BLaER1 (cell line): ENCODE measurements at regions not wholly inside any gene's neighbourhood (a gene's known extent, or its start where the extent isn't known, plus 50 kb on each side); places are given as distances from the start of the nearest gene placed in this dataset.

Source experiments
- H3K27ac ChIP-seq: shearing (Covaris generic); formaldehyde crosslinking; 2 replicates; pipeline ENCODE4 v1.8.1; 2022
- H3K27me3 ChIP-seq: shearing (Covaris generic); formaldehyde crosslinking; 2 replicates; pipeline ENCODE4 v1.8.1; 2022
- H3K36me3 ChIP-seq: shearing (Covaris generic); formaldehyde crosslinking; 2 replicates; pipeline ENCODE4 v1.8.1; 2022
- H3K4me1 ChIP-seq: shearing (Covaris generic); formaldehyde crosslinking; 2 replicates; pipeline ENCODE4 v1.8.1; 2022
- H3K4me2 ChIP-seq: shearing (Covaris generic); formaldehyde crosslinking; 2 replicates; pipeline ENCODE4 v1.8.1; 2022
- H3K4me3 ChIP-seq: shearing (Covaris generic); formaldehyde crosslinking; 2 replicates; pipeline ENCODE4 v1.8.1; 2022
- H3K9ac ChIP-seq: shearing (Covaris generic); formaldehyde crosslinking; 2 replicates; pipeline ENCODE4 v1.8.1; 2022
- H3K9me3 ChIP-seq: shearing (Covaris generic); formaldehyde crosslinking; 2 replicates; pipeline ENCODE4 v1.8.1; 2022
- H4K20me1 ChIP-seq: shearing (Covaris generic); formaldehyde crosslinking; 2 replicates; pipeline ENCODE4 v1.8.1; 2022
- Cebpa-rat ChIP-seq: shearing (Covaris generic); IDR thresholded peaks from 2 replicates; pipeline ENCODE4 v1.8.1; 2022

DNA sequence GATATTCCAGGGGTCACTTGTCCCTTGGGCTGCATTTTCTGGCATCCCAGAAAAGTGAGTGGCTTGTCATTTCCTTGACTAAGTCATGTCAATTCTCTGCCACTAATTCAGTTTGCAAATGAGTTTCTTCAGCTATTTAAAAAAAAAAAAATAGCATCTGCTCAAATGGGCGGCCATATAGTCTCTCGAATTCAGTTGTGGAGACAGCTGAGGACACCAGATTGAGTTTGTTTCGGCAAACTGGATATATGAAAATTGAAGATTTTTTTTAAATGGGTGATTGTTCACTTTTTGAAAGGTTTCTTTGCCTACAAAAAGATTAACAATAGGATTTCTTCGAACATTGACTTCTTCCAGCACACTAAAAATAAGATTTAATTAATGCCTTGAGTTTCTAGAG is 96.3 kb upstream of the TIAM2 start:
- TF ChIP-seq Cebpa-rat = no peak

DNA sequence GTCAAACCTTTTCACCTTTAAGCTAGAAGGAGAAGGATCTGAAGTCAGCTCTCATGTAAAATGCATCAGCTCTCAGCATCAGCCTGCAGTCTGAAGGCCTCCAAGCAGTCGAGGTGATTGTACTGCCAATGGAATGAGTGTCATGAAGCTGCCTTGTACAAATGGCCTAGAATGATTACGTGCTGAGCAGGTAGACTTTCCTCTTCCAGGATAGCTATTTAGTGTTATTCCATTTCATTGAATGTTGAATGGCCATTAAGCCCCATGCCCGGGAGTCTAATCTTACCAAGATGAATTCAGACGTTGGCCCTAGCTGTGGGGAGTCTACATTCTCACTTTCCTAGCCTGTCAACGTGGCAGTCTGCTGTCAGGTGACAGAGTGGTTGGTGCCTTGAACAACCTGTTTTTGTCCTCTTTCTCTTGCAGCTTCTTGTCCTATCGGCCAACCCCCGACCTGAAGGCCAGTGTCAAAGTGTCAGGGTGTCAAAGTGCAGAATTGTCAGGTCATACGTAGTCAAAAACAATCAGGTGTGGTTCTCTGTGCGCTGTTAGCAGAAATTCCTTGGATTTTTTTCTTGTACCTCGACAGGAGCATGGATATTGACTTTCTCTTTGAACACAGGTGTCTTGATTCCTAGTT is 95.2 kb upstream of the TIAM2 start:
- Histone ChIP-seq H3K27ac (no peak overlapping the region), H3K4me2 (no peak overlapping the region), H3K9ac (no peak overlapping the region), H3K9me3 (no peaks in the 10 kb centered on the region), H4K20me1 (no peaks in the 10 kb centered on the region), H3K27me3 (no peaks in the 10 kb centered on the region), H3K4me3 (no peak overlapping the region), H3K4me1 (no peaks in the 10 kb centered on the region), H3K36me3 (peaks cover 19% of the 10 kb centered on the region; the same call in 1 of the 2 replicates)
- TF ChIP-seq Cebpa-rat = no peak

More for the DNA sequence above, 96.3 kb upstream of the TIAM2 start:
- Histone ChIP-seq H3K27ac (no peak overlapping the region), H3K9ac (no peak overlapping the region), H4K20me1 (no peaks in the 10 kb centered on the region), H3K4me2 (no peak overlapping the region), H3K4me1 (no peaks in the 10 kb centered on the region), H3K9me3 (no peaks in the 10 kb centered on the region), H3K4me3 (no peak overlapping the region), H3K27me3 (no peaks in the 10 kb centered on the region), H3K36me3 (peaks cover 19% of the 10 kb centered on the region; the same call in 1 of the 2 replicates)

DNA sequence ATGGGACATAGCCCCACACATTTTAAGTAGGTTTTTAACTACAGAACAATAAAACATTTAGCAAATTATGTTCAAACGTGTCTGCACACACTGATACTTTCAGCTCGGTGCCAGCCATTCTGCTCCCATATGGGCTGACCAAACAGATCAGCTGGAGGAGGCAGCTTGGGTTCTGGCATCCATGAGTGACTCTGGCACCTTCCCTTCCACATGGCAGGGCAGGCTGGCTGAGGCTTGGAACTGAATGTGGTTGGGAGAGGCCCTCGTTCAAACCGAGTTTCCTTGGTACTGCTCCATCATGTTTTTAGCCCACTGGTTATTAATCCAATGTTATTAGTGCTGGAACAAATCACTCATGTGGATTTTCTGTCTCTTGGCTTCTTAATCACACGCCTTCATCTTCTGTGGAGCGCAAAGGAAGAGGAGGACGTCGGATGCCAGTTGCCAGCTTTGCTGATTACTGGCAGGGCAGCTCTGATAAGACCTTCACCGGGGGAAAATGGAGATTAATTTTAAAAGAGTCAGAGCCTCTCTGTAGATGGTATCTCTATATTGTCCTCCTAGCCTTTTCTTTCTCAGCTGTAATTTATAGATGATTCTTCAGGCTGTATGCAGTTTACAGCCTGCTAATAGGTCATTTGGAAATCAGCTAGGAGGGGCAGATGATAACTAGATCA is 93.1 kb upstream of the TIAM2 start:
- Histone ChIP-seq H3K4me2 (no peak overlapping the region), H3K4me1 (no peaks in the 10 kb centered on the region), H3K27ac (no peak overlapping the region), H3K4me3 (no peak overlapping the region), H3K36me3 (peaks cover 14% of the 10 kb centered on the region; the same call in 1 of the 2 replicates), H3K27me3 (no peaks in the 10 kb centered on the region), H3K9ac (no peak overlapping the region), H4K20me1 (no peaks in the 10 kb centered on the region), H3K9me3 (no peaks in the 10 kb centered on the region)
- TF ChIP-seq Cebpa-rat = no peak

DNA sequence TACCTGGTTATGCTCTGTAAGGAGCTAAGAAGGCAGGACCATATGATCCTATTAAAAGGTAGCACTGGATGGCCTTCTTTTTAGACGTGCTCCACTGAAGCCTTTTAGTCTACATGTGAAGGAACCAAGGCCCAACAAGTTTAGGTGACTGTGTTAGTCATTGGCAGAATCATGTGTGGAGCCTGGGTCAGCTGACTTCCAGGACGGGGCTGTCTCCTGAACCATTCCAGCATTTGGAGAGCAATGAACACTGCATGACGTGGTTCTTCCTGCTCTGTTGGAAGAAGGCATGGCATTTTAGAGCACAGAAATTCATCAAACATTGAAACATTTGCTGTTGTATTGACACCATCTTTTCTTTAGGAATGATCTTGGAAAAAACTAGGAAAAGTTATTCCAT is 87.8 kb upstream of the TIAM2 start:
- Histone ChIP-seq H3K27ac (no peak overlapping the region), H3K4me3 (no peak overlapping the region), H3K4me2 (no peak overlapping the region), H3K27me3 (no peaks in the 10 kb centered on the region), H3K9me3 (no peaks in the 10 kb centered on the region), H4K20me1 (no peaks in the 10 kb centered on the region), H3K4me1 (no peaks in the 10 kb centered on the region), H3K36me3 (peaks cover 14% of the 10 kb centered on the region; the same call in 1 of the 2 replicates), H3K9ac (no peak overlapping the region)
- TF ChIP-seq Cebpa-rat = no peak

DNA sequence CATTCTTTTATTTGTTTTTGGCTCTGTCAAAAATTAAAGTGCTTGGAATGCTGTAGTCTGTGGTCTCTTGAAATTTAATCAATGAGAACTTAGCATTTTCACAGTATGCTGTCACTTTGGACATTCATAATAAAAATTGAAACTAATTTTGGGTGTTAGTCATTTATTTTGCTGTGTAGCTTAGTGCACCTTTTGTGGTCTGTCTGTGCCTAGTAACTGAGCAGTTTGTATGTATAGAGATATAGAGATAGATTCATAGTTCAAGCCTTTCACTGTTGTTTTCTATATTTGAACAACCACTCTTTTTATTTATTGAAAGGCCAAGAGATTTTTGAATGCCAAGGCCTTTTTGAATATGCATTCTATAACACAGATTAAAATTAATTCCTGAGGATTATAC is 86.4 kb upstream of the TIAM2 start:
- H3K9ac ChIP-seq = no peak overlapping the region
- H3K4me3 ChIP-seq = no peak overlapping the region
- H3K9me3 ChIP-seq = no peaks in the 10 kb centered on the region
- no peak overlapping the region for H3K4me2 ChIP-seq
- TF ChIP-seq Cebpa-rat = no peak
- H3K27ac ChIP-seq = no peak overlapping the region
- H3K4me1 ChIP-seq = no peaks in the 10 kb centered on the region
- peaks cover 9% of the 10 kb centered on the region; the same call in 1 of the 2 replicates for H3K36me3 ChIP-seq
- H4K20me1 ChIP-seq = no peaks in the 10 kb centered on the region
- H3K27me3 ChIP-seq = no peaks in the 10 kb centered on the region

DNA sequence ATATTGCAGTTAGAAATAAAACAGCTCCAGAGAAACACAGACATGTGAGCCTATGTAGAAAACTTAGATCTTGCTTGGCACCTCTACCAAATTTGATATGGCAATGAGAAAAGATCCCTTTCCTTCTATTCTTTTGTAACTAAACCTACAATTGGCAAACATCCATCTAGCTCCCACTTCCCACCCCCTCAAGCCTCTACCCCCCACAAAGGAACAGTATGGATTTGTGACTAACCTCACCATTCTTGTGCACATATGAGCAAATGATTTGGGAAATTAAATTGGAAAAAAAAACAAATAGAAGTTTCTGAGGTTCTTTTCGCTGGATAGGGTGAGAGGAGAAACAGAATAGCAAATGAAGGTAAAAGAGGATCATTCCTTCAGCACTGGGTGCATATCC is 85.8 kb upstream of the TIAM2 start:
- Histone ChIP-seq H3K9ac (no peak overlapping the region), H3K27ac (no peak overlapping the region)
- no peak for TF ChIP-seq Cebpa-rat

DNA sequence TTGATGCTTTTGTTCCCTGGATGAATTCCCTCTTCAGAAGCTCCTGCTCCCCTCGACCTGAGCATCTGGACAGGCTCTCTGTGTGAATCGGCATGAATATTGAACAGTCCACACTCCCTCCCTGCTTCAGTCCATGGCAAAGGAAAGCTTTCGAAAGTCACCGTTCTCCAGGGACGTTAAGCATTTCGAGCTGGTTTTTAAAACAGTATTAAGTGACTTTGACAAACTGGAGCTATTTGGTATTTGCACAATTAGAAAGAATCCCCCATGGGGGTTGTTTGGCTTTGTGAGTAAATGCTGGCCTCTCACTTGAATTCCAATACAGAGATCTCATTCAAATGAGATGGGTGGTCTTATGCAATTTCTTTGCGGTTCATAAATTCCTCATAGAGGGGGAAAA is 85.3 kb upstream of the TIAM2 start:
- no peaks in the 10 kb centered on the region for H4K20me1 ChIP-seq
- H3K27me3 ChIP-seq = no peaks in the 10 kb centered on the region
- H3K4me1 ChIP-seq = no peaks in the 10 kb centered on the region
- no peak overlapping the region for H3K9ac ChIP-seq
- H3K9me3 ChIP-seq = no peaks in the 10 kb centered on the region
- H3K36me3 ChIP-seq = peaks cover 9% of the 10 kb centered on the region; the same call in 1 of the 2 replicates
- no peak overlapping the region for H3K4me2 ChIP-seq
- H3K4me3 ChIP-seq = no peak overlapping the region
- no peak for TF ChIP-seq Cebpa-rat
- no peak overlapping the region for H3K27ac ChIP-seq

More for the DNA sequence above, 85.8 kb upstream of the TIAM2 start:
- H3K9me3 ChIP-seq = no peaks in the 10 kb centered on the region
- no peaks in the 10 kb centered on the region for H4K20me1 ChIP-seq
- H3K4me2 ChIP-seq = no peak overlapping the region
- no peaks in the 10 kb centered on the region for H3K4me1 ChIP-seq
- H3K36me3 ChIP-seq = peaks cover 9% of the 10 kb centered on the region; the same call in 1 of the 2 replicates
- H3K27me3 ChIP-seq = no peaks in the 10 kb centered on the region
- H3K4me3 ChIP-seq = no peak overlapping the region

DNA sequence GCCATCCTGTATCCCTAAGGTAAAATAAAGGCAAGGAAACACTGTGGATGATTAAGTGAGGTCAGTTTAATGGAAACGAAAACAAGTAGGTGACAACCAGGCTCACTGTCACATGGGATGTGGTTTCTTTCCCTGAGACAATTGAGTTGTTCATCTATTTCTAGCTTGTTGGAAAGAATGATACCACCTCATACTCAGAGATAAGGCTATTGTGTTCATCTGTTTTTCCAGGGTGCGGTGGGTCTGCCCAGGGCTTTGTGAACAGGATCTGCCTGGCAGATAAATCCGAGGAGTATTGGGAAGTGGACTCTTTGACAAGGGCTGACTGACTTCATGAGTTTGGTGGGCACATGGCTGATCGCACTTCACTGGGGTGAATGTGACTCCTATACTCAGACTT is 80.8 kb upstream of the TIAM2 start:
- H3K27me3 ChIP-seq = no peaks in the 10 kb centered on the region
- H3K27ac ChIP-seq = no peak overlapping the region
- H4K20me1 ChIP-seq = no peaks in the 10 kb centered on the region
- no peak overlapping the region for H3K4me2 ChIP-seq
- peaks cover 6% of the 10 kb centered on the region for H3K4me1 ChIP-seq
- no peak overlapping the region for H3K9ac ChIP-seq
- peaks cover 9% of the 10 kb centered on the region; the same call in 1 of the 2 replicates for H3K36me3 ChIP-seq
- no peaks in the 10 kb centered on the region for H3K9me3 ChIP-seq
- no peak overlapping the region for H3K4me3 ChIP-seq
- TF ChIP-seq Cebpa-rat = no peak

DNA sequence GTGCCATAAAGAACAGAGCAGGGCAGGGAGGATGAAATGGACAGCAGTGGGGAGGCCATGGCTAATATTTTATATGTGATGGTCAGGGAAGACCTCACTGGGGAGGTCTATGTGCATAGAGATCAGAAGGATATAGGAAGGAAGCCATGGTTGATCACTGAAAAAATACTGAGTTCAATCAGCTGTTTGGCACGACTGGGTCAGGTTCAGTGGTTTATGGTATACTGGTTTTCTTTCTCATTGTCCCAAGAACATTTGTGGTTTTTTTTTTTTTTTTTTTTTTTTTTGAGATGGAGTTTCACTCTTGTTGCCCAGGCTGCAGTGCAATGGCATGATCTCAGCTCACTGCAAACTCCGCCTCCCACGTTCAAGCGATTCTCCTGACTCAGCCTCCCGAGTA is 78.3 kb upstream of the TIAM2 start:
- peaks cover 6% of the 10 kb centered on the region for H3K4me1 ChIP-seq
- H3K9me3 ChIP-seq = no peaks in the 10 kb centered on the region
- no peaks in the 10 kb centered on the region for H4K20me1 ChIP-seq
- no peak overlapping the region for H3K9ac ChIP-seq
- no peak overlapping the region for H3K4me2 ChIP-seq
- H3K27ac ChIP-seq = no peak overlapping the region
- no peaks in the 10 kb centered on the region for H3K27me3 ChIP-seq
- H3K4me3 ChIP-seq = no peak overlapping the region
- peaks cover under 1% of the 10 kb centered on the region; the same call in 1 of the 2 replicates for H3K36me3 ChIP-seq
- TF ChIP-seq Cebpa-rat = no peak

DNA sequence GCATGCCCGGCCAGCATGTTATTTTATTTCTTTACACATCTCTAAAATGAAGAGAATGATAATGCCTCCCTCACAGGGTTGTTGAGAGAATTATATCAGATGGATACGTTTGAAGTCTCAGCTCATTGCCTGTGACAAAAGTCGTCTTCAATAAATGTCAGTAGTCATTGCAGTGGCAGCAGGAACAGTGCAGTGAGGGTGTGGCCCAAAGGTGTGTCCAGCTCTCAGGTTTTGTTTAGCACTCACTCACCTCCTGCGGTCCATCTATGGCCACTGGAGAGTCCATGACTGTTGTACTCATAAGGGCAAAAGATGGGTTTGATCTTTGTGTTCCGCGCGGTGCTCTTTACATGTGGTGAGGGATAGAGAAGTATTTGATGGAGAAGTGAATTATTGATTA is 77.2 kb upstream of the TIAM2 start:
- H3K4me2 ChIP-seq = no peak overlapping the region
- no peaks in the 10 kb centered on the region for H3K36me3 ChIP-seq
- H3K27ac ChIP-seq = no peak overlapping the region
- no peak overlapping the region for H3K4me3 ChIP-seq
- H3K9me3 ChIP-seq = no peaks in the 10 kb centered on the region
- TF ChIP-seq Cebpa-rat = no peak
- H3K27me3 ChIP-seq = no peaks in the 10 kb centered on the region
- H4K20me1 ChIP-seq = no peaks in the 10 kb centered on the region
- peaks cover 6% of the 10 kb centered on the region for H3K4me1 ChIP-seq
- H3K9ac ChIP-seq = no peak overlapping the region
